Limb (tissue), 2 donors: ENCODE measurements at regions not wholly inside any gene's neighbourhood (a gene's known extent, or its start where the extent isn't known, plus 50 kb on each side); places are given as distances from the start of the nearest gene placed in this dataset.
A peak's percentile ranks its signal among the peaks of the same experiment; 100 is the strongest.

Source experiments
- DNase-seq, 2 donors: peaks; one replicate each; pipeline ENCODE4 v3.0.0-alpha.2; 2016; ENCODE audit errors: extremely low spot score in 2 of 2

- no peak for DNase-seq
These were observed 51.4 kb downstream of the MARCHF4 start for GRCh38 chr2:216320852-216321251.

- no peak for DNase-seq
These were observed 52.5 kb downstream of the MARCHF4 start for GRCh38 chr2:216319771-216320170.

GRCh38 chr2:216318521-216318874 is 53.8 kb downstream of the MARCHF4 start:
- DNase-seq = no peak

- DNase-seq = no peak
These were observed 54.3 kb downstream of the MARCHF4 start for GRCh38 chr2:216317831-216318520.

- DNase-seq = no peak
These were observed 55.5 kb downstream of the MARCHF4 start for GRCh38 chr2:216316743-216317142.

GRCh38 chr2:216315802-216316603 is 56.3 kb downstream of the MARCHF4 start:
- DNase-seq = no peak

GRCh38 chr2:216312441-216312840 is 59.8 kb downstream of the MARCHF4 start:
- no peak for DNase-seq

- peak in 1 of 2 donors; percentile 38 for DNase-seq
These were observed 63.7 kb downstream of the MARCHF4 start for GRCh38 chr2:216308576-216308975.

GRCh38 chr2:216307496-216307895 is 64.8 kb downstream of the MARCHF4 start:
- DNase-seq = no peak

- DNase-seq = no peak
These were observed 65.4 kb downstream of the MARCHF4 start for GRCh38 chr2:216306868-216307267.

- DNase-seq = no peak
These were observed 66.7 kb downstream of the MARCHF4 start for GRCh38 chr2:216305574-216305973.

- no peak for DNase-seq
These were observed 69.2 kb downstream of the MARCHF4 start for GRCh38 chr2:216302981-216303676.

GRCh38 chr2:216300906-216301305 is 71.4 kb downstream of the MARCHF4 start:
- DNase-seq = no peak

GRCh38 chr2:216299588-216299987 is 72.7 kb downstream of the MARCHF4 start:
- DNase-seq = peak in 1 of 2 donors; percentile 12

- no peak for DNase-seq
These were observed 73.4 kb downstream of the MARCHF4 start for GRCh38 chr2:216298719-216299495.

- DNase-seq = no peak
These were observed 75.4 kb downstream of the MARCHF4 start for GRCh38 chr2:216296856-216297255.

- DNase-seq = no peak
These were observed 78.0 kb downstream of the MARCHF4 start for GRCh38 chr2:216294305-216294704.

GRCh38 chr2:216293883-216294282 is 78.4 kb downstream of the MARCHF4 start:
- no peak for DNase-seq

GRCh38 chr2:216292886-216293301 is 79.4 kb downstream of the MARCHF4 start:
- no peak for DNase-seq

GRCh38 chr2:216292475-216292874 is 79.8 kb downstream of the MARCHF4 start:
- no peak for DNase-seq

- DNase-seq = no peak
These were observed 82.8 kb downstream of the MARCHF4 start for GRCh38 chr2:216289470-216289869.

GRCh38 chr2:216287251-216287650 is 85.0 kb downstream of the MARCHF4 start:
- DNase-seq = no peak
